GM18519 (cell line): ENCODE measurements at regions not wholly inside any gene's neighbourhood (a gene's known extent, or its start where the extent isn't known, plus 50 kb on each side); places are given as distances from the start of the nearest gene placed in this dataset.
"Not testable (repeated sequence)": the region's sequence is repeated elsewhere in the genome, so short reads cannot be mapped to it uniquely, and the experiment has no call there.

ENCODE experiments used
- ATAC-seq: cut with Tn5 transposase; IDR thresholded peaks from one replicate; pipeline ENCODE4 v1.9.1; 2021; ENCODE audit warnings: mild to moderate bottlenecking, moderate library complexity; ENCODE audit not compliant: unreplicated experiment, low FRiP score

GRCh38 chr4:181008164-181008563 lies 1235.0 kb upstream of the TENM3 start:
- ATAC-seq, result no peak

- no peak for ATAC-seq
Observed at GRCh38 chr4:181013162-181013561, 1230.0 kb upstream of the TENM3 start.

GRCh38 chr4:181017038-181017437 lies 1226.2 kb upstream of the TENM3 start:
- ATAC-seq, result no peak

- no peak for ATAC-seq
Observed at GRCh38 chr4:181018472-181018871, 1224.7 kb upstream of the TENM3 start.

GRCh38 chr4:181018913-181019312 lies 1224.3 kb upstream of the TENM3 start:
- ATAC-seq, result no peak

GRCh38 chr4:181020456-181020855 lies 1222.7 kb upstream of the TENM3 start:
- ATAC-seq, result no peak

GRCh38 chr4:181021213-181021612 lies 1222.0 kb upstream of the TENM3 start:
- ATAC-seq, result no peak

GRCh38 chr4:181030135-181030921 lies 1212.9 kb upstream of the TENM3 start:
- ATAC-seq, result not testable (repeated sequence)

- ATAC-seq, result no peak
Observed at GRCh38 chr4:181030961-181031360, 1212.2 kb upstream of the TENM3 start.

- no peak for ATAC-seq
Observed at GRCh38 chr4:181043486-181043885, 1199.7 kb upstream of the TENM3 start.

GRCh38 chr4:181046809-181047208 lies 1196.4 kb upstream of the TENM3 start:
- ATAC-seq, result no peak

- no peak for ATAC-seq
Observed at GRCh38 chr4:181051931-181052330, 1191.3 kb upstream of the TENM3 start.

GRCh38 chr4:181061787-181062186 lies 1181.4 kb upstream of the TENM3 start:
- no peak for ATAC-seq

GRCh38 chr4:181063212-181063611 lies 1180.0 kb upstream of the TENM3 start:
- no peak for ATAC-seq

- ATAC-seq, result no peak
Observed at GRCh38 chr4:181077341-181077740, 1165.9 kb upstream of the TENM3 start.

- ATAC-seq, result no peak
Observed at GRCh38 chr4:181078196-181078595, 1165.0 kb upstream of the TENM3 start.

- ATAC-seq, result no peak
Observed at GRCh38 chr4:181083757-181084361, 1159.3 kb upstream of the TENM3 start.

- no peak for ATAC-seq
Observed at GRCh38 chr4:181085557-181085956, 1157.6 kb upstream of the TENM3 start.

- ATAC-seq, result no peak
Observed at GRCh38 chr4:181105487-181105886, 1137.7 kb upstream of the TENM3 start.

GRCh38 chr4:181106398-181106797 lies 1136.8 kb upstream of the TENM3 start:
- ATAC-seq, result no peak

- ATAC-seq, result no peak
Observed at GRCh38 chr4:181108237-181108636, 1135.0 kb upstream of the TENM3 start.

GRCh38 chr4:181119186-181119585 lies 1124.0 kb upstream of the TENM3 start:
- ATAC-seq, result no peak
